ENCODE measurements at regions not wholly inside any gene's neighbourhood (a gene's known extent, or its start where the extent isn't known, plus 50 kb on each side); places are given as distances from the start of the nearest gene placed in this dataset.
A peak's percentile ranks its signal among the peaks of the same experiment; 100 is the strongest.

DNA sequence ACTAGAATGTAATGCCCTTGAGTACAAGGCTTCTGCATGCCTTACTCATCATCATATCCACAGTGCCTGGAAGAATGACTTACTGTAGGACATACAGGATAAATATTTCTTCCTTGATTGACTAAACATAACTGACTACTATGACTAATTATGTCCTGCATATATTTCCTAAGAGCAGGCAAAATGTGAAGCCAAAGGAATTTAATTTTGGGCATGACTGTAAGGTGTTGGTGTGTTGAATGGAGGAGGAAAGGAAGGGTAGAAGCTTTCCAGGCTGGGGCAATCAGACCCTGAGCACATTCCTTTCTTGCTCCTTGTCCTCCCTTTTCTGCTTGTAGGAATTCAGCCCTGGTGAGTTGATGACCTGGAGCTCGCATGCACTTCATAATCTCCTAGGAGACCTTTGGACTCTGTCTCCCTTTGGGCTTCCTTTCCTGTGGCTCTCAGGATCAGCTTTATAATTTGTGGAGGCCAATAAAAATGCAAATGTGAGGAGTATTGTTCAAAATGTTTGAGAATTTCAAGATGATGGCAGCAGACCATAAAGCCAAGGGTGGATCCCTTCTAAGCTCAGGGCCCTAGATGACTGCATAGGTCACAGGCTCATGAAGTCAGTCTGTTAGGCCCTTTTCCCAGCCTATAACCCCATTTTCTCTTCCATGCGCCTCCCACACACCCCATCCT lies 174.0 kb downstream of the HMHB1 start:
- no peak for ATAC-seq
- DNase-seq (ENCODE audit: low spot score) = no peak
- intact Hi-C loops (cut with DNase I) = no loop called here

- intact Hi-C loops (cut with DNase I) = no loop called here
- ATAC-seq (peak; percentile 44), DNase-seq (ENCODE audit: low spot score) (no peak)
Measured at GRCh38 chr5:143986516-143987212, 174.7 kb downstream of the HMHB1 start.

DNA sequence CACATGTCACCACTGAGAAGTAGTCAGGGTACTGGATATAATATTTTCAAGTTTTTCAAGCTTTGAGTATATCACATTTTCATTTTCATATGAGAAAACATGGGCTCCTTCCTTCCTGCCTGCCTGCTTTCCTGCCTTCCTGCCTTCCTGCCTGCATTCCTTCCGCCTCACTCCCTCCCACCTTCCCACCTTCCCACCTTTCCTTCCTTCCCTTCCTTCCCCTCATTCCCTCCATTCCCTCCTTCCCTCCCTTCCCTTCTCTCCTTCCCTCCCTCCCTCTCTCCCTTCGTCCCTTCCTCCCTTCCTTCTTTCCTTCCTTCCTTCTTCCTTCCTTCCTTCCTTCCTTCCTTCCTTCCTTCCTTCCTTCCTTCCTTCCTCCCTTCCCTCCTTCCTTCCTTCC lies 175.3 kb downstream of the HMHB1 start:
- DNase-seq (ENCODE audit: low spot score) = no peak
- intact Hi-C loops (cut with DNase I) = no loop called here
- ATAC-seq = no peak

DNA sequence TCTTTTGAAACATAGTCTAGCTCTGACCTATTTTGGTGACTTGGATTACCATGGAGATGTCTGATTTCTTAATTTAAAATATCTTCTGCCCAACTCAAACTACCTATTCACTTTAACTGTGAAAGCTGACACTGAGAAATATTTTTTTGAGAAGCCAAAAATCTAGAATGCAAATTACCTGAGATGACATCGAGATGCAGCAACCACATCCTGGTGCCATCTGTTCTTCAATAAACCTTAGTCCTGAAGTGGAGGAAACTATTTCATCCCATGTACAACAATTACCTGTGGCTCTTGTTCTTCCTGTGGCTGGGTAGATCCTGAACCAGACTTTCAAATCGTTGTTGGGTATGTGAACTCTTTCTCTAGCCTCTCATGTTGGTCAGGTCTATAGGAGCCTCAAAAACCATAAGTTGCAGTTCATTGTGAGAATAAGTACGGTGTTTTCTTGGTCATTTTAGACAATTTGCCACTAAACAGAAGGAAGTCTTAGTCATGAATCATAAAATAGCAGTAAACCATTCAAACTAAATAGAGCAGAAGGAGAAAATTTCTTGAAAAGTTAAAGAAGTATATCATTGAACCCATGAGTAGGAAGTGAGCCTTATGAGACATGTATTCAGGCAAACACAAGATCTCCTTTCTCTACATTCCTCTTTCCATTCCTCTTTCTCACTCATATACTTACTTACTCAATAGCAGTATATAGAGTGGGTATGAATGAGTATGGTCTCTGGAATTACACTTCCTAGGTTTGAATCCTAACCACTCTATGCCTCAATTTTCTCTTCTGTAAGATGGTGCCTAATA lies 176.0 kb downstream of the HMHB1 start:
- ATAC-seq = no peak
- DNase-seq (ENCODE audit: low spot score) = no peak
- intact Hi-C loops (cut with DNase I) = no loop called here

DNA sequence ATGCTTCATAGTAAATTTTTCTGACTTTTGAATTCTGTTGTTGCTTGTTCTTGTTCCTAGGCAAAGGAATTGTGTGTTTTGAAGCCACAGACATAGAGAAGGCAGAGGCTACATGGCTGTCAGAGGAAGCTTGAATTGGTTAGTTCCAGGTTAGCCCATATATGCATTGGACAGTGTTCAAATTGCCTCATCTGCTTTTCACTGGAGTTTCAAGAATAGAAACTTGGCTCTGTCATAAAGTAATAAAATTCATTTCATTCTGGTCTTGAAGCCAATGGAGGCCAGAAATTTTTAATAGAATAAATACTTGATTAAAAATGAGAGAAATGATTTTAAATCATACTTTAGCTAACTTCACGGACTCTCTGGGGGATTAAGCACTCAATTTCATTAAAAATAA lies 178.0 kb downstream of the YIPF5 start:
- DNase-seq (ENCODE audit: low spot score) (no peak), ATAC-seq (no peak)
- intact Hi-C loops (cut with DNase I) = no loop called here

- intact Hi-C loops (cut with DNase I) = no loop called here
- DNase-seq (ENCODE audit: low spot score) (no peak), ATAC-seq (no peak)
Measured at GRCh38 chr5:144002876-144003275, 167.6 kb downstream of the YIPF5 start.

GRCh38 chr5:144003636-144004035 lies 166.8 kb downstream of the YIPF5 start:
- intact Hi-C loops (cut with DNase I) = no loop called here
- ATAC-seq = no peak
- no peak for DNase-seq (ENCODE audit: low spot score)

- ATAC-seq (no peak), DNase-seq (ENCODE audit: low spot score) (no peak)
- intact Hi-C loops (cut with DNase I) = no loop called here
Measured at GRCh38 chr5:144004146-144004545, 166.3 kb downstream of the YIPF5 start.

DNA sequence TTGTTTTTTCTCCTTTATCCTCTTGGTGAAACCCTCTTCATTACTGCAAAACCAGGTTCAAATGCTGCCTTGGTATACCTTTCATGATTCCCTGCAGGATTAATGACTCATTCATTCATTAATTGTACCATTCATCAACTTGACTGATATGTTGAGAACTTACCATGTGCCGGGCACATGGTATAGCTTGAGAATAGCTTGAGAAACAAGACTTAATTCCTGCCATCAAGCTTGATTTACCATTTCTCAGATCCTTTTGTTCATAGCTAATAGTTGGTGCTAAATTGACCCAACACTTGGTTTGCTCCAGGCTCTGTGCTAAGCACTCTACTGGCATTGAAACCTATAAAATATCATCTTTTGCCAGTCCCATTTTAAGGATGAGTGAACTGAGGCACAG lies 165.7 kb downstream of the YIPF5 start:
- intact Hi-C loops (cut with DNase I) = no loop called here
- no peak for ATAC-seq
- DNase-seq (ENCODE audit: low spot score) = no peak

- DNase-seq (ENCODE audit: low spot score) (no peak), ATAC-seq (no peak)
- intact Hi-C loops (cut with DNase I) = no loop called here
Measured at GRCh38 chr5:144009116-144009515, 161.3 kb downstream of the YIPF5 start.

GRCh38 chr5:144011388-144011787 lies 159.1 kb downstream of the YIPF5 start:
- intact Hi-C loops (cut with DNase I) = no loop called here
- DNase-seq (ENCODE audit: low spot score) = no peak
- ATAC-seq = no peak

GRCh38 chr5:144013816-144014215 lies 156.6 kb downstream of the YIPF5 start:
- no peak for DNase-seq (ENCODE audit: low spot score)
- intact Hi-C loops (cut with DNase I) = no loop called here
- no peak for ATAC-seq

DNA sequence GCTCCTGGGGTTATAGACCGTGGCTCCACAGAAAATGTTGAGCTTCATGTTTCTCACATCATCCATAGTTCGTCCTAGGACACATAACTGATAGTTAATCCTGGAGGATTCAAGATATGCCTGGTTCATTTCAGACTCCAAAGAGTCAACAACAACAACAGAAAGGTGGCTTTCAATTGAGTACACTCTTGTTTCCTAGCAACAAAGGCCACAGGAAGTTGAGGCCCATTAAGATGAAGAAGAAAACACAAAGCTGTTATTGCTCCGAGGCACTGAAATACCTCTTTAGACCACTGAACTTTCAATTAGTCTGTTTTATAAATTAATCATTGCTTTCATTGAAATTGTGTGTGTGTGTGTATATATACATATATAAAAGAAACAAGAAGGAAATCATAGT lies 154.5 kb downstream of the YIPF5 start:
- ATAC-seq (no peak), DNase-seq (ENCODE audit: low spot score) (no peak)
- intact Hi-C loops (cut with DNase I) = no loop called here

- intact Hi-C loops (cut with DNase I) = no loop called here
- ATAC-seq (no peak), DNase-seq (ENCODE audit: low spot score) (no peak)
Measured at GRCh38 chr5:144017119-144017518, 153.3 kb downstream of the YIPF5 start.

DNA sequence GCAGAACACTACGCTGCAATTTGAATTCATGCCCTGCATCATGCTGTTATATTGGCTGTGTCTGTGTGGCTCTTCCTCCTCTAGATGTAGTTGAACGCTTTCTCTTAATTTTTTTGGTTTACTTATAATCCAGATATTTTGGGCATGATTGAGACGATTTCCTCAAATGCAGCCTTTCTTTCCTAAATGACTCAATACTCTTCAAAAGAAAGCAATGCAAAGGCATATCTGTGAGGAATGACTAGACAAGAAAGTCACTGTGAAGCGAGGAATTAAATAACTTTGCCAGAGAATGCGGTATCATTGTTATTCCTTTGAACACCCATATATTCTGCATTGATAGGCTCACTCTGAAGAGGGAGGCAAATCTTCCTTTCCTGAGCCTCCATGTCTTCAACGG lies 152.8 kb downstream of the YIPF5 start:
- ATAC-seq = no peak
- no peak for DNase-seq (ENCODE audit: low spot score)
- intact Hi-C loops (cut with DNase I) = no loop called here

DNA sequence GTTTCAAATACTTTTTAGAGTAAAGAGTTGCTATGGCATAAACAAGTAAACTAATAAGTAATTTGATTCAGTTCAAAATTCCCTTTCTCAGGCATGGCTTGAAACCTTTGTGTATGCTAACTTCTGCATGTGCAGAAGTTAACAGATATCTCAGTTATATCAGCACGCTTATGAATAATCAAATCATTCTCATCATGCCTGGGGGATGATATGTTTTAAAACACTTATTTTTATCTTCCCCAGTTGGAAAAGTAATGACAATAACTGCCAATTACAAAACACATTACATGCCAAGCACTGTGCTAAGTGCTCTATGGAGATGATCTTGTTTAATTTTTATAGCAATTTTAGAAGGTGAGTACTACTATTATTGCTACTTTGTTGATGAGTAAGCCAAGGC lies 146.4 kb downstream of the YIPF5 start:
- ATAC-seq = no peak
- intact Hi-C loops (cut with DNase I) = no loop called here
- no peak for DNase-seq (ENCODE audit: low spot score)

DNA sequence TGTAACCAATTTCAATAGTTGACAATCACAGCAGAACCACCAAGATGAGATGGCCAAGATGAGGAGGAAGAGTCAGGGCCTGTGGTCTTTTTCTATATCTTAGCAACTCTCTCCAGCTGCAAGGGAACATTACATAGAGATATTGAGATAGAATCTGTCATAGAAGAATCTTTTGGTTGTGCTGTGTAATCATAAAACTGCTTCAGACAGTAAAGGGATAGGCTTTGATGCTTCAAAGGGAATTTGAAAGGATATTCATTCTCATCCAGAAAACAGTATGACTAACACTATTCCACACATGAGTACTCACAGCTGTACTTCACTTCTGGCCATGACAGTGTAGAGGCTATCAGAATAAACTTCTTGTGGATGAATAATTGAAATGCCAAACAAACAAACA lies 145.9 kb downstream of the YIPF5 start:
- DNase-seq (ENCODE audit: low spot score) = no peak
- ATAC-seq = no peak
- intact Hi-C loops (cut with DNase I) = no loop called here

- no peak for ATAC-seq
- intact Hi-C loops (cut with DNase I) = no loop called here
Measured at GRCh38 chr5:144026286-144026685, 144.2 kb downstream of the YIPF5 start.

DNA sequence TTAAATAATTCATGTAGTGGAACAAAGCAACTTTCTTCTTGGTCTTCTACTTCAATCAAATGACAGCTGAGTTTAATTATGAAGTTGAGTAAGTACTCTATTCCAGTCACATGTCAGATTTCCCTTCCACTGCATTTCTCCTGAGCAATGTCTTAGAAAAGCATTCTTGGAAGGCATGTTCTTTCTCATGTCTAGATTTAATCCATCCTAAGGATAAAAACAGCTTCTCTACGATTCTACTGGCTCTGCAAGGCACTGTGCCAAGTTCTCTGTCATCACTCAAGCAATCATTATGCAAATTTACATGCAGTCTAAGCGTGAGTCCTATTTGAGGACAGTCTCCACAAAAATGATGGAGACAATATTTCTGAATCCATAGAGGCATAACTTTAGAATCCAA lies 142.4 kb downstream of the YIPF5 start:
- DNase-seq (ENCODE audit: low spot score) = no peak
- ATAC-seq = peak; percentile 71
- intact Hi-C loops (cut with DNase I) = no loop called here

More at GRCh38 chr5:144026286-144026685, 144.2 kb downstream of the YIPF5 start:
- DNase-seq (ENCODE audit: low spot score) = no peak

- ATAC-seq (peak; percentile 93), DNase-seq (ENCODE audit: low spot score) (no peak)
- intact Hi-C loops (cut with DNase I) = no loop called here
Measured at GRCh38 chr5:144028636-144029035, 141.8 kb downstream of the YIPF5 start.
